HK-2 (cell line): ENCODE measurements at regions not wholly inside any gene's neighbourhood (a gene's known extent, or its start where the extent isn't known, plus 50 kb on each side); places are given as distances from the start of the nearest gene placed in this dataset.

ENCODE experiments used
- DNase-seq: peaks from one replicate; pipeline ENCODE4 v3.0.0-alpha.2; 2018; ENCODE audit not compliant: unreplicated experiment

- no peak for DNase-seq
These were observed 490.9 kb downstream of the NPHP4 start for GRCh38 chr1:5501206-5501930.

DNA sequence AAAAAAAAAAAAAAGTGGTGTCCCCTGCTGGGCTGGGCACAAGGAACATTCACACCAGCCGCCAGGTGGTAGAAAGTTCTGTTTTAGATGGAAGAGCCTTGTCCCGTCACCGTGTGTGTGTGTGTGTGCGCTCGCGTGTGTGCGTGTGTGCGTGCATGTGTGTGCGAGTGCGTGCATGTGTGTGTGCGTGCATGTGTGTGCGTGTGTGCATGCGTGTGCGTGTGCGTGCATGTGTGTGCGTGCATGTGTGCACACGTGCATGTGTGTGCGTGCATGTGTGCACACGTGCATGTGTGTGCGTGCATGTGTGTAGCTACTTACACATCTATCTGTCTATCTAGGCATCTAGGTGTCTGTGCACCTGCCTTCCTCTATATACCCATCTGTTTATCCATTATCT lies 491.7 kb downstream of the NPHP4 start:
- no peak for DNase-seq

DNA sequence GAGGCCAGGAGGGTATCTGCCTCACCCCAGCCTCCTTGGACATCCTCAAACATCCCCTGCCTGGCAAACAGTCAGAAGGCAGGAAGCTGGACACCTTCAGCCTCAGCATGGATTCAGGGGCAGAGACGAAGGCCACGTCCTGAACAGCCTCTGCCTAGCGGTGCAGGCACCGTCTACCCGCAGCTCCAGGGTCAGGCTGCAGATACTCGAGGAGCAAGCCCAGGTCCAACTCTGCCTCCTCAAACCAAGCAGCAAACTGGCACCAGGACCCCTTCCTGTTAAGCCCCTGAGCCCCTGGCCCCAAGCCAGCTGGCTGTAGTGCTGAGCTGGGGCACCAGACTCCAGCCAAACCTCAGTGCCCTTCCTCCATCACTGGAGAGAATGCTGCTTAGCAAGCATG lies 494.7 kb downstream of the NPHP4 start:
- no peak for DNase-seq

- DNase-seq: no peak
These were observed 496.4 kb downstream of the NPHP4 start for GRCh38 chr1:5495596-5496410.

GRCh38 chr1:5494518-5494917 lies 497.7 kb downstream of the NPHP4 start:
- DNase-seq: no peak

DNA sequence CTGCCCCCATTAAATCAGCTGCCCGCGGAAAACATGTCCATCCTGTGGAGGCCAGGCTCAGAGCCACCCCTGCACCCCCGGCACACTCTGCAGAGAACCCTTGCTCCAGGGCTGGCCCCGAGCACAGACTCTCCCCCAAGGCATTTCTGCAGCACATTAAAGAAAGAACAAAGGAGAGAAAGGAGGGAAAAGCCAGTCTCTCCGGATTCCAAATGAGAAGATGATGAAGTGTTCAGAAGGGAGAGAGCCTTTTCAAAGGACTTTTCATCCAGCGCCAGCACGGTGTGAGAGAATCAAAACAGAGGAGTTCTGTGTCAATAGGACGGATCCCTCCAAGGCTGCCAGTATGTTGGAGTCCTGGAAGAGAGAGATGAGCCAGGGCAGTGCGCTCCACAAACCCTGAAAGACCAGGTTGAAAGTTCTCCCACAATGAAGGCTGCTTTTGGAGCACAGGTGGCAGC lies 498.3 kb downstream of the NPHP4 start:
- DNase-seq: no peak

GRCh38 chr1:5493275-5493674 lies 498.9 kb downstream of the NPHP4 start:
- DNase-seq: no peak

DNA sequence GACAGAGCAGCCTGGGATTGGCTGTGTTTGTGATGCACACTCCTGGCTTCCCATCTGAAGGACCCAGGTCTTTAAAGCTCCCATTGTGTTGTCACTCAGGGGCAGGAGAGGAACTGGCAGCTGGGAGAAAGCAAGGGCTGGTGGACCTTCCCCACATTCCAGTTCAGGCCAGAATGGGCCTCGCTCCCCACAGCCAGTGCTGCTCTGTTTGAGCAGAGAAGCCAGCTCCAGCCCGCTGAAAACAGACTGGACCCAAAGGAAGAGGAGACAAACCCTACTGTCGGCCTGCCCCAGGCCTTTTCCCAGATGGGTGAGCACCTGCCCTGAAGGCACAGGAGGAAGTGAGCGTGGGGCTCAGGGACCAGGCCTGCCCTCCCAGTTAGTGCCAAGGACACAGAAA lies 499.4 kb downstream of the NPHP4 start:
- DNase-seq: no peak

GRCh38 chr1:5491207-5491904 lies 500.9 kb downstream of the NPHP4 start:
- DNase-seq: no peak

DNA sequence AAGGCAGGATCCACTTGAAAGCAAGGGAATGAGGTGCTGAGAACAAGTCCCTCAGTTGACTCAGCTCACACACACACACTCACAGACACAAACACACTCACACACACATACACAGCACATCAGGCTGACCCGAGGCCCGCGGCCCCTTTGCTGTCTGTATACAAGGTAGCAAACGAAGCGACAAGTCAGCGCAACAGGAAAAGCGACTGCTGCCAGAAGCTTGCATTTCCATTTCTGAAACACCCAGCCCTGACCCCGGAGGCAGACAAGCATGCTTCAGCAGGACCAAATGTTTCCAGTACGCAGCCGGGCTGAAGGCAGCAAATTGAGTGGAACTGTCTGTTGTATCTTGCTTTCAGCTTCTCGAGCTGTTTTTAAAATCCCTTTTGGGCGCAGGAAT lies 501.6 kb downstream of the NPHP4 start:
- DNase-seq: no peak

GRCh38 chr1:5488448-5488847 lies 503.8 kb downstream of the NPHP4 start:
- no peak for DNase-seq

- no peak for DNase-seq
These were observed 506.1 kb downstream of the NPHP4 start for GRCh38 chr1:5485968-5486696.

DNA sequence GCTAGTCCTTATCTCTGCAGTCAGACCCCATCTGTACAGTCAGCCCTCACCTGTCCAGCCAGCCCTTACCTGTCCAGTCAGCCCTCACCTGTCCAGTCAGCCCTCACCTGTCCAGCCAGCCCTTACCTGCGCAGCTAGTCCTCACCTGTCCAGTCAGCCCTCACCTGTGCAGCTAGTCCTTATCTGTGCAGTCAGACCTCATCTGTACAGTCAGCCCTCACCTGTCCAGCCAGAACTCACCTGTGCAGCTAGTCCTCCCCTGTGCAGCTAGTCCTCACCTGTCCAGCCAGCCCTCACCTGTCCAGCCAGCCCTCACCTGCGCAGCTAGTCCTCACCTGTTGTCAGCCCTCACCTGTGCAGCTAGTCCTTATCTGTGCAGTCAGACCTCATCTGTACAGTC lies 506.8 kb downstream of the NPHP4 start:
- DNase-seq: no peak

DNA sequence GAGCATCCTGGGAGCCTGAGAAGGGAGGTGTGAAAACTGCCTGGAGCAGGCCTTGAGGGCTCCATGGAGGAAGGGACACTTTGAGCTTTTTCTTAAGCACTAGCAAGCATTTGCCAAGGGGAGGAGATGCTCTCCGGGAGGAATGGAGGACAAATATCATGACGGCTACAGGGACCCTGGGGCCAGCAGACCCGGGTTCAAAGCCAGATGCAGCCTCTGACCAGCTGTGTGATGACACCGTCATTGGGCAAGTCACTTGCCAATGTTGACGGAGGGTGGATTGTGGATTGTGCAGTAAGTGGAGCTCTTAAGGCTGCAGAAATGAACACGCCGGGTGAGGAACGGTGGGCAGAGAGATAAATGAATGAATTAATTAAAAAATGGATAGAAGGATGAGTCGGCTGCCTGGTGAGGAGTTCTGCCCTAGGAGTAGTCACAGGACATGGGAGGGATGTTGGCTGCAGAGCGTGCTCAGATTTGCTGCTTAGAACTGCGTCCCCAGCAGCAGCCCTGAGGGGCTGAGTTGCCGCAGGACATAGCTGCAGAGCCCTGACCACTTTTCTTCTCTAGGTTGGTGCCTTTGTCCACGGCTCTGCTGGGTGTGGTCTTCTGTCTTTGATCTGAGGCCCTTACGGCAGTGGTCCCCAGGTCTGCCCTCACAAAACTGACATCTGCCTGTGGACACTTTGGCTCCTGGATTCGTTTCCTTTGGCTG lies 507.6 kb downstream of the NPHP4 start:
- no peak for DNase-seq

DNA sequence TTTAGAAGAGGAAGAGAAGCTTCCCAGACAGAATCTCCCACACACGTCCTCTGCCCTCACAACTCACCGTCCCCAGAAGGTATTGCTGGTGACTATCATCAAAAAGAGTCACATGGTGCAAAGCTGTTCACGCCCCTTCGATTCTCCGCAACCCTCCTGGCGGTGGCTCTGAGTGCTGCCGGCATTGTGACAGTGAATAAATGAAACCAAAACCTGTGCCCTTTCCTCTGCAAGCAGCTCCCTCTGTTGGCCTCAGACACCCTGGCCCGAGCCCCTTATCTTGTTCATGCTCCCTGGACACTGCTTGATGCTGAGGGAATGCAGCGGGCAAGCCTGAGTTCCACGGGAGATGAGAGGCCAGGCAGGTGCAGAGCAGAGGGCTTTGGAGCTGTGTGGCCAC lies 510.3 kb downstream of the NPHP4 start:
- DNase-seq: no peak

DNA sequence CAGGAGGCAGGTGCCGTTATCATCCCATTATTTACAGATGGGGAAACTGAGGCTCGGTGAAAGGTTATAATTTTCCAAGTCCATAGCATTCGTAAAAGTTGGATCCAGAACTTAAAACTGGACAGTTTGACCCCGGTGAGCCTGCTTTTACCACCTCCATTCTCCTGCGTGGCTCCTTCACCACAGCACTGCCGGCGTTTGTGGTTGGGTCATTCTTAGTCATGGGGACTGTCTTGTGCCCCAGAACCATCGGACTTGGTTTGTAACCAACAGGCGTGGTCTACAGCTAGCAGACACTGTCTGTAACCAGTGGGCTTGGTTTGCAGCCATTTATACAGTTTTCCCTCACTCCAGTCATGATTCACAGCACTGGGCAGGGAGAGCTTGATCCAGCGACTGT lies 511.3 kb downstream of the NPHP4 start:
- no peak for DNase-seq

DNA sequence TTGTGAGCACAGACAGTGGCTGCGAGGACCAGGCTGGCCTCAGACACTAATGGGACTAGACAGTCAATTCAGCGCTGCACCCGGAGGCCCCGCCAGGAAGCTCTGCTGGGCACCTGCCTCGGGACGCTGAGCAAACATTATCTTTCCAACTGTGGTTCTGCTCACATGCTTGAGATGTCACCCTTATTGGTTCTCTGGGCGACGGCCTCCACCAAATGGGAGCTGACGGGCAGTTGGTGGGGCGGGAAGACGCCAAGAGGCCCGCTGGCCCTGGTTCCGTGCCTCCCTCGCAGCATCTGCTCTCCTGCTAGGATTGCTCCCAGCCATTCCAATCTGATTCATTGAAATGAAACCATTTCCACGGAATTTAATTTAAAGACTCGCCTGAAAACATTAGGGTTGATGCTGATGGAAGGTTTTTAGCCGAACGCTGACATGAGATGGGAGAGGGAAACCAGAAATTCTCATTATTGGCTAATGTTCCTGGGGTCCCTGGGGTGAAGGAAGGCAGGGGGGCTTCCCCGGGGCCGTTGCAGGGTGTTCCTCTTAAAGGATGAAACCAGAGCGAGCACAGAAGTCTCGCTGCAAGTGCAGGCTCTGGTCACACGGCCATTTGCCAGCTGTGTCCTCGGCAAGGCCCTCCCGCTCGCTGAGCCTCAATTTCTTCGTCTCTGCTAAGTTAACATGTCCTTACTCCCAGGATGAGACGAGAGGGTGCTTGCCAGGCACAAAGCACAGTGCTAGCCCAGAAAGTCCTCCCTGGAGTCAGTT lies 512.2 kb downstream of the NPHP4 start:
- DNase-seq: no peak

DNA sequence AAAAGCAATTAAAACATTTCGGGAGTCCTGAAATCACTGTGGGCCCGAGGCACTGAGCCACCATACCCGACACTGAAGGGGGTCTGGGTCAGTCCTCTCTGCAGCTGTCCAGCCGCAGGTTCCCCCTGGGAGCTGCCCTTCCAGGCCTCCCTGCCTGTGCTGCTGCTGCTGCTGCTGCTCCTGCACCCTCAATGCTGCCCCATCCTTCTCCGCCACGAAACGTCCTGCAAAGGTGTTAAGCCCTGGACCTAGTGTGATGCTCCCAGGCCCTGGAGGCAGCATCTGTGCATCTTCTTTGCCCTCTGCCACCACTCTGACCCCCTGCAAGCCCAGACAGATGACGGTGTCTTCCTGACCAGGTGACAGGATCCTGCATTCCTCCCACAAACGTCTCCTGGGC lies 513.3 kb downstream of the NPHP4 start:
- DNase-seq: no peak

DNA sequence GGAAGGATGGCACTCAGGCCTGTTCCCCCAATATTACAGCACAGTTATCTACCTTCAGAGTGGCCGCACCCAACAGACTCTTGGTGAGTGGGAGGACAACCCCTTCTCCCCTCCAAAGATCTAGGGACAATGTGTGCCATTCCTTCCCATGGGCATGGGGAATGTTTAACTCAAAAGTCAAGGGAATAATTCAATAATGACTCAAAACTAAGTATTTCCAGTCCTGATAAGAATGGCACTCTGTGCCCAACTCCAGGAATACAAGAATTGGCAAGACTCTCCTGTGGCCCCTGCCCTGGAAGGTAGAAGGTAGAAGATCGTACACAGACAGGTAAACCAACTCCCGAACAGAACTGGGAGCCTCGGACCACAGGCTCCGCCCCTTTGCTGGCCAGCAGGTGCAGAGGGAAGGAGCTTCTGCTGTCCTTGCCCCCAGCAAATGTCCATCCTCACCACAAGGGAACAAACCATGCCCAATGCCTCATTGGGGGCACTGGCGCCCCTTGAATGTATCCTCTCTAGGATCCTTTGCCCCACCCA lies 514.0 kb downstream of the NPHP4 start:
- no peak for DNase-seq

- no peak for DNase-seq
These were observed 514.5 kb downstream of the NPHP4 start for GRCh38 chr1:5477716-5478115.
